NCI-H526 treated with DMSO at 0.1 percent for 48 hours (cell line): ENCODE measurements at regions not wholly inside any gene's neighbourhood (a gene's known extent, or its start where the extent isn't known, plus 50 kb on each side); places are given as distances from the start of the nearest gene placed in this dataset.

Source experiments
- DNase-seq: peaks from one replicate; lab custom pipeline; 2025; lab: John Stamatoyannopoulos, UW

GRCh38 chr11:115695677-115696364 lies 191.6 kb upstream of the CADM1 start:
- no peak for DNase-seq

GRCh38 chr11:115693002-115693401 lies 188.8 kb upstream of the CADM1 start:
- DNase-seq, result no peak

GRCh38 chr11:115691030-115691429 lies 186.8 kb upstream of the CADM1 start:
- DNase-seq, result no peak

- no peak for DNase-seq
Observed at GRCh38 chr11:115687934-115688333, 183.7 kb upstream of the CADM1 start.

- DNase-seq, result no peak
Observed at GRCh38 chr11:115684699-115685098, 180.5 kb upstream of the CADM1 start.

GRCh38 chr11:115684135-115684534 lies 179.9 kb upstream of the CADM1 start:
- DNase-seq, result no peak

- DNase-seq, result no peak
Observed at GRCh38 chr11:115682888-115683287, 178.7 kb upstream of the CADM1 start.

GRCh38 chr11:115682101-115682500 lies 177.9 kb upstream of the CADM1 start:
- no peak for DNase-seq

- DNase-seq, result no peak
Observed at GRCh38 chr11:115679945-115680344, 175.7 kb upstream of the CADM1 start.

- peak; percentile 59 for DNase-seq
Observed at GRCh38 chr11:115678942-115679341, 174.7 kb upstream of the CADM1 start.

GRCh38 chr11:115677190-115677589 lies 173.0 kb upstream of the CADM1 start:
- no peak for DNase-seq

- DNase-seq, result no peak
Observed at GRCh38 chr11:115676768-115677167, 172.6 kb upstream of the CADM1 start.

GRCh38 chr11:115676206-115676605 lies 172.0 kb upstream of the CADM1 start:
- DNase-seq, result peak; percentile 25

GRCh38 chr11:115674937-115675544 lies 170.8 kb upstream of the CADM1 start:
- no peak for DNase-seq

GRCh38 chr11:115674176-115674936 lies 170.1 kb upstream of the CADM1 start:
- no peak for DNase-seq

GRCh38 chr11:115673720-115674119 lies 169.5 kb upstream of the CADM1 start:
- no peak for DNase-seq

GRCh38 chr11:115672999-115673411 lies 168.8 kb upstream of the CADM1 start:
- no peak for DNase-seq

- no peak for DNase-seq
Observed at GRCh38 chr11:115672412-115672811, 168.2 kb upstream of the CADM1 start.

GRCh38 chr11:115670538-115671205 lies 166.5 kb upstream of the CADM1 start:
- peak; percentile 67 for DNase-seq

- no peak for DNase-seq
Observed at GRCh38 chr11:115665958-115666357, 161.7 kb upstream of the CADM1 start.

- DNase-seq, result no peak
Observed at GRCh38 chr11:115665175-115665821, 161.1 kb upstream of the CADM1 start.

GRCh38 chr11:115664313-115664712 lies 160.1 kb upstream of the CADM1 start:
- no peak for DNase-seq
